HG03354 (cell line): ENCODE measurements at regions not wholly inside any gene's neighbourhood (a gene's known extent, or its start where the extent isn't known, plus 50 kb on each side); places are given as distances from the start of the nearest gene placed in this dataset.

ENCODE experiments used
- ATAC-seq: cut with Tn5 transposase; IDR thresholded peaks from one replicate; pipeline ENCODE4 v1.9.1; 2021; ENCODE audit warnings: mild to moderate bottlenecking; ENCODE audit not compliant: unreplicated experiment, poor library complexity, severe bottlenecking

DNA sequence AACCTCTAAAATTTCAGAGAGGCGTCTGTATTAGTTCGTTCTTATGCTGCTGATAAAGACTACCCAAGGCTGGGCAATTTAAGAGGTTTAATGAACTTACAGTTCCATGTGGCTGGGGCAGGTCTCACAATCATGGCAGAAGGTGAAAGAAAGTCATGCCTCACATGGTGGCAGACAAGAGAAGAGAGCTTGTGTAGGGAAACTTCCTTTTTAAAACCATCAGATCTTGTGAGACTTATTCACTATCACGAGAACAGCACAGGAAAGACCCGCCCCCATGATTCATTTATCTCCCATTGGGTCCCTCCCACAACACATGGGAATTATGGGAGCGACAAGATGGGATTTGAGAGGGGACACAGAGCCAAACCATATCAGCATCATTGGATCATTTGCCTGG, 183.2 kb upstream of the SIX2 start:
- no peak for ATAC-seq

DNA sequence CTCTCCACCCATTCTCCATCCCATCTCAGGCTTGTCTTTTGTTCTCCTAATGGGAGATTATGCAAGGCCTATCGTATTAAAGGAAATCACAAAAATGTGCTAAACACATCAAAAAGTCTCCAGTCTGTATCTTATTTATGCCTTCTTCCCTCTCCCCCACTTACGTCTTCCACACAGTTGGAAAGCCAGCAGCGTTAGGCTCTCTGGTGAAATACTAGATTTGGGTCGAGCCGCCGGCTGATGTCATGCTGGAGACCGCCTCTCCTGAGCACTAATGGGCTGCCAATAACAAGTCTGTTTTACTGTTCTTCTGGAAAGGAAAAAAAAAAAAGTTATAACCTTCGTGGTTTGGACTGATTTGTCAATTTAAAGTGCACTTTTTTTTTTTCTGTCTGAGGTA, 182.7 kb upstream of the SIX2 start:
- no peak for ATAC-seq

DNA sequence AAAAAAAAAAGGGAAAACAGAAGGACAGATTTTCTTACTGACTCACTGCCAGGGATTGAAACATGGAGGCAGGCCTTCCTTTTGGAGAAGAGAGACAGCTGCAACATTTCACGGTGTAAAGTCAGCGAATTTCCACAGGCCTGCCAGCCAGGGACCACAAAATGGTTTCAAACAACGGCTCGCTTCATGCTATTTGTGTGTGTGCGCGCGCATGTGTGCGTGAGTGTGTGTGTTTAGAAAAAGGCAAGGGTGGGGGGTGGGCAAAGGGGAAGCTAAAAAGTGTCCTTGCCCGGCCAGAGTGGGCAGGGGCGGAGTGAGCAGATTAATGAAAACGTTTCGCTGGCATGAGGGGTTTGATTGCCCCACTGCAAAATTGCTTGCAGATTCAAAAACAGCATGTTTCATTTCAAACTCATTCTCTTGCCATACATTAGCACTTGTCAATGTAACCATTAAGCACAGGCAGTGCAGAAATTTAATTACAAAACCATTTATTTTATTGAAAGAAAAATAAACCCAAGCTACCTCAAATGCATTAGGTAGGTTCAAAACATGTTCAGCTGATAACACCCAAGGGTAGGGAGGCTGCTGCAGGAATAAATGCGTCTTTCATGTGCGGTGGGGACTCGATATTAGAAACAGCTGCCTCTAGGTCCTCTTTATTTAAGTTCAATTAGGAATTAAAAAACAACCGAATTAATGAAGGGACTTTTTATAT, 182.1 kb upstream of the SIX2 start:
- ATAC-seq: no peak

DNA sequence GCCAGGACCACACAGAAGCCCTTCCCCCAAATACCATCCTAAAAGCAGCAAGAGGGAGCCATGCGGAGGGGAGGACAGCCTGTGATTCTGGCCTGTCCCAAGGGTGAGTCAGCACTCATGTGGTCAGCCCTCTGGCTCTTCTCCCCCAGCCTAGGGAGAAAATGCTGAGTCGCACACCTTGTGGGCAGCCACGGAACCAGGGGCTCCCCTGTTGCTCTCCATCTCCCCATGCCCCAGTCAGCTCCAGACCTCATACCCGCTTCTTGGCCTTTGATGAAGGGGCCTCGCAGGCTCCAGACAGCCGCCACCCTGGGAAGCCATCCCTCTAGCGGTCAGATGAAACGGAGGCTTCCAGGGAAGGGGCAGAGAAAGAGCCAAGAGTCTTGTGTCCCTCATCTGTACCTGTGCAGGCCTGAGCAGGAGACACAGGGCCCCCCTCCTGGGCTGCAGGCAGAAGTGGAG, 181.3 kb upstream of the SIX2 start:
- no peak for ATAC-seq

DNA sequence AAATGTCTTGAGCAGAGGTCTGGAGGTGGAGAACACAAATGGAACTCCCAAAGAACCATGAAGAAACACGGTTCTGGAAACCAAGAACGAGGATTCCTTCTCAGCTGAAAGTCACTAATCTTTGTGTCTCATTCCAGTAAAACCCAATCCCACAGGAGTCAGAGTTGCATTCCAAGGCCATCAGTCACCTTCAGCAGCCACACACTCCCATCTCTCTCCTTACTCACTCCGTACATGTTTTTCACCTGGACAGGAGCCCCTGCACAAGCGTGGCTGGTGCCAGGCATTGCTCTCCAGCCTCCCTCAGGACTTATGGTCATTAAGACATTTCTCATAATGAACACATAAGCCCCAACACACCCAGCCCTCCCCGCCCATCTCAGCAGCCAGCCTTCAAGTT, 175.4 kb upstream of the SIX2 start:
- ATAC-seq: no peak

DNA sequence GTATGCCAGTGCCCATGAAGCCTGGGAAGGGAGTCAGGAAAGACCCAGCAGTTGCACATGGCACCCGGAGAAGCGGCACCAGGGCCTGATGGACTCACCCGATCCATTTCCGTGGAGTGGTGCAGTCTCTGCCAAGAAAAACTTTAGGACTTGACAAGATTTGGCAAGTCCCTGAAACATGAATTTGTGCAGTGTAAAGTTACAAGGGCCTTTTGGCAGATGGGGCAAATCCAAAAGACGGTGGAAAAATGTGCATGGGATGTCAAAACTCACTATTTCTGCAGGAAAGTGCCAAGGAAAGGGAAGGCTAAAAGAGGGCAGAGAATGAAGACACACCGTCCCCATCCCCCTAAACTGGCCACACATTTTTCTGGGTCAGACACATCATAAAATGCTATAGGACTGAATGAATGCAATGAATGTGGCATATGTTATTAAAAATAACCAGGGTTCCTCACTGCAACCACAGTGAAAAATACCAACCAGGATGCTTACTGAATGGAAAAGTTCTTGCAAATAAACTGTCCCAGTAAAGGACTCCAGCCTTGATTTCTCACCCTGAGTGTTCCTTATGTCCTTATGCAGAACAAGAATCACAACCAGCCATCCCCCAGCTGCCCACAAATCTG, 173.5 kb upstream of the SIX2 start:
- ATAC-seq: no peak

DNA sequence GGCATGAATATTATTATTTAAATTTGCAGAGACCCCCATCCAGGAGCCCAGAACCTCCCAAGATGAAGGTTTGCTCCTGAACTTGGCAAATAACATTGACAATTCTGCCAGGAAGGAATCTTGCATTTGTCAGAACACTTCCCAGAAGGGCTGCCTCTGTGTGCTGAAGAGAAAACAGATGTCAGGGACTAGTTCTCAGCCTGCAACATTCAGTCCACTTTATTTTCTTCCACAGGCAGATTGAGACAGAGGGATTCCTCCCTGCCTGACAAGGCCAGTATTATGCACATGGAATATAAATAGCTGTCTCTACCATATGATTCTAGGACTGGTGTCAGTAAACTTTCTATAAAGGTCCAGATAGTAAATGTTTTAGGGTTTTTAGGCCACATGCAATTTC, 171.5 kb upstream of the SIX2 start:
- no peak for ATAC-seq

DNA sequence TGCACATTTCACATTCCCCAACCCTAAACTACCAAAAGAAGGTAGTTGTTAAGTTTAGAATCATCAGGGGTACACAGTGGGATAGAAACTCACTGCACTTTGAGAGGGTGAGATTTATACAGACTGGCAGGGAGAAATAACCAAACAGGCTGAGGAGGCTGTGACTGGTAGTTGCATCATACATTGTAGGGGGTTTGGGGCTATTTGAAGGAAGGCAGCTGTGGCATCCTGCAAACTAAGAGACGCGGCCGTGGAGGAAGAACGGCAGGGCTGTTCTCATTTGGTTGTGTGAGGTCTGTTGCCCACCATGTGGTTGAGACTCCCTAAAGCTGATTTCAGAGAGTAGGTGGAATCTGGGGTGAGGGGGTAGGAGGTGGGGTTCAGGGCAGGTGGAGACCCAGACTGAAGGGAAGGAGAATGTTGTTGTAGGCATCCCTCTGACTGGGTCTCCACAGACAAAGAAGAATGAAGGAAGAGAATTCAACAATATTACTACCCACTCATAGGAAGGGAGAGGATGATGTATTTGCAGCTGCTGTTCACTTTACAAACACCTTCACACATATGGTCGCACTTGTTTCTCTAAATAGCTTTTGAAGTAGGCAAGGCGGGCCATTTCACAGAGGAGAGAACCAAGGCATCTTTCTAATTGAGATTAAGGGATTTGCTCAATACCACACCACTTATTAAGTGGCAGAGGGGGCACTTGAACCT, 170.9 kb upstream of the SIX2 start:
- ATAC-seq: no peak

DNA sequence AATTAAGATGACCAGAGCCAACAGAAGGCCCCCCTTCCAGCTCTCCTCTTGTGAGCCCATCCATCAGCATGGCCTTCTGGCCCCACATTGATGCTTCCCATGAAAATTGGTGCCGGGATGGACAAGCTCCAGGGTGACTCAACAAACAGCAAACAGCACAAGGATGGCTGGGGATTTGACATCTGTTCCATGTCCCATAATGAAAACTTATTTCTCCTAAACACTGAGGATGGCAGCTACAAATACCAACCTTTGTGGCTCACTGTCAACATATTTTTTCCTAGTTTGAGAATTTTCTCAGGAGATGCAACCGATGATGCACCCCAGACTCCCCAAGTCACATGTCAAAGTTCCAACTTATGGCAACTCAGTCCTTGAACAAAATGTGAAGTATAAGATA, 169.6 kb upstream of the SIX2 start:
- ATAC-seq: no peak

DNA sequence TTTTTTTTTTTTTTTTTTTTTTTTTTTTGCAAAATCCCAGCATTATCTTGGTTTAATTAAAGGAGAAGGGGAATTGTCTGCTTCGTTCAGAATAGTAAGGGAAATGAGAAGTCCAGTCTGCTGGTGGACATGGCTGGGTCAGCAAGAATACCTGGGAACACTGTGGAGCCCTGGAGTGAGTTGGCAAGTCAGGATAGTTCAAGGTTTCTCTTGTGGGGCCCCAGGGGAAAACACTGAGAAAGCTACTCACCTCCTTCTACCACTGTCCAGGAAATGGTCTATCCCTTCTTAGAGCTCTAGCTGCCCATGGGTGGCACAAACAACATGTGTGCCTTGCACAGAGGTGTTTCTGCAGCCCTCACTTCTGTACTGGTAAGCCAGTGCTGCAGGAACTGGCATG, 169.1 kb upstream of the SIX2 start:
- ATAC-seq: no peak

DNA sequence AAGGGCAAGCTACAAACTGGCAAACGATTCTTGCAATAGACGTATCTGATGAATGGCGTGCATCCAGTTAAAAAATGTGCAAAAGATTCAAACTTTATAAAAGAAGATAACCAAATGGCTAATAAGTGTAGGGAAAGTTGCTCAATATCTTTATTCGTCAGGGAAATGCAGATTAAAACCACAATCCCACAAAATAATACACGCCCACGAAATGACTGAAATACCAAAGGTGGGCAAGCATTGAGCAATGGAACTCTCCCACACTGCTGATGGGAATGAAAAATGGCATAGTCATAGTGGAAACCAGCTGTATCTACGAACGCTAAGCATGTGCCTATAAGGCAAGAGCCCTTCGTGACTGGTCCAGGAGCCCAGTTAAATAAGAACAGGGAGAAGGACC, 168.6 kb upstream of the SIX2 start:
- ATAC-seq: no peak

DNA sequence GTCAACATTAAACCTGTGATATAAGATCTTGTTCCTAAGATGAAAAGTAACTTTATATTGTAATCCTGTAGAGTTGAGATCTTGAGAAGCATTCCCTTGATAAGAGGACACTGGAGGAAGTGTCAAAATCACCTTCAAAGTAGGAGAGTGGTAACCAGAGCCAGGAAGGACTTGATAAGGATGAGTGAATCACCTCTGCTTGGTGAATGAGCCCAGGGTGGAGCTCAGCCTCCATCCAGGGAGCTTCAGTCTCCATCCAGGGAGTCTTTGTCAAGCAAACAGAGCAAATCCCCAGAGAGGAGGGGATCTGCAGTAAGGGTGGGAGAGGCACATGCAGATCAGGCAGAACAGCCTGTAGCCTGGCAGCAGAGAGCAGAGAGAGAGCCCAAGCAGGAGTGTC, 167.1 kb upstream of the SIX2 start:
- ATAC-seq: no peak

DNA sequence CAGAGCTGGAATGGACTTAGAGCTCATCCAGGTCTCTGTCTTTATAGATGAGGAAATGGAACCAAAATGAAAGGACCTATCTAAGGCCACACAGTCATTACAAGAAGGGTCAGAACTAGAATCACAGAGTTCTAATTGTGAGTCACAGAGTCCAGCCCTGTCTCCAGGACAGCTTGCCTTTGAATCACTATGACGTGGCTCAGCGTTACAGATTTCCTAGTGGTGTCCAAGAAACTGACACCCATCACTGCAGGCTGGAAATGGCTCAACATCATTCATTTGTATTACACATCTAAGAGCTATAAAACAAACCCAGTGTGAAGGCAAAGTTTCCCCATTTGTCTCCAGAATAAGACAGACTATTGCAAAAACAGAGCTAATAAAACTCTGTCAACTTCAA, 164.3 kb upstream of the SIX2 start:
- ATAC-seq: no peak

DNA sequence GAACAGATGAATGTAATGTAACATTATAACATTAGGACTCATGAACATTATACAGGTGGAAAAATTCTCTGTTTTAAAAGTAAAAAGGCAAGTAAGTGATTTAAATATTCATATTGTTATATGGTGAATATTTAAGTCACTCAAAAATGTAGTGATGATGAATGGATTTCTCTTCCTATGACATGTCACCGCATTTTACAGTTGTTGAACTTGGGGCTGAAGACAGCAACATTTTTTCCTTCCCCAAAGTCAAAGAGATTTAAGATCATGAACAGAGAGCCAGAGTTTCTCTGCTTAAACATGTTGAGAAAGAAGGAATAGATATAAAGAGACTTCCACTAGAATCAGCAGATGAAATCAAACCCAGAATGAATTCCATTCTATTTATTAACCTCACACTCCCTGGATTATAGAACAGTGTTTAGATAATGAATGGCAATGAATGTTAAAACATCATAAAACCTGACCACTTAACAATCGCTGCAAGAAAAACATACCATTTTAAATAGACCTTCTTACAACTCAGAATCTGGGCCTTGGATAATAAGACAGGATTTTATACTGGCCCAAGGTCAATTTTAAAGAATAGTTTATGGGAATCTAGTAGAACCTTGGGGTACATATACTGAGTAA, 163.6 kb upstream of the SIX2 start:
- no peak for ATAC-seq

DNA sequence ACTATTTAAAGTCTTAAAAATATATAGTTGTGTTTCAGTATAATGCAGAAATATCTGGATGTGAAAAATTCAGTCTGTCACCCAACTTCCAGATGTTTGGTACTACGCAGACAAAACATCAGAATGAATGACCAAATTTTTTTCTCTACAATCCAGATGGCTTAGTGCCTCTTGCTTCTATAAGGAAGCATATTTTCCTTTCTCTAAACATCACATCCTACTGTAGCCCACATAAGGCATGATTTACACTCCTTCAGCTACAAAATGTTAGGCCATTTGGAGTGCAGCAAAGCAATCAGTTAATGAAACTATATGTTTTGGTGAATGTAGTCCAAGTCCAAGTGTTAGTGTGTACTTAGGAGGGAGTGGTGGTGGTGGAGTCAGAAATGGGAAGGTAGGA, 162.9 kb upstream of the SIX2 start:
- no peak for ATAC-seq

DNA sequence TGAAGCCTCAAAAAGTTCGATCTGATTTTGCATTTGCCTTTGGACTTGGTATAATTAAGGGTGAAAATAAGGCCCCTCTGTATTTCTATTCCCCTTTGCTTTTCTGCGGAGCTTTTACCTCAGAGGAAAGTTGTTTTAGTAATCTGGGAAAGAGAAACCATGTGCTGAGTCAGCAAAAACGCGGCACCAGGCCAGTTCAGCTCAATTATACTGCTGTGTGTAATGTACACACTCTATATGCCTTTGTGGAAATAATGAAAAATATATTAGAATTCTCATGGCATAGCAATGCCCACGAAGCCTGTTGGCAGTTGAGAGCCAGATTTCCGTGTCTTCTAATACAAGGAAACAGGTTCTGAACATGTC, 161.9 kb upstream of the SIX2 start:
- no peak for ATAC-seq

DNA sequence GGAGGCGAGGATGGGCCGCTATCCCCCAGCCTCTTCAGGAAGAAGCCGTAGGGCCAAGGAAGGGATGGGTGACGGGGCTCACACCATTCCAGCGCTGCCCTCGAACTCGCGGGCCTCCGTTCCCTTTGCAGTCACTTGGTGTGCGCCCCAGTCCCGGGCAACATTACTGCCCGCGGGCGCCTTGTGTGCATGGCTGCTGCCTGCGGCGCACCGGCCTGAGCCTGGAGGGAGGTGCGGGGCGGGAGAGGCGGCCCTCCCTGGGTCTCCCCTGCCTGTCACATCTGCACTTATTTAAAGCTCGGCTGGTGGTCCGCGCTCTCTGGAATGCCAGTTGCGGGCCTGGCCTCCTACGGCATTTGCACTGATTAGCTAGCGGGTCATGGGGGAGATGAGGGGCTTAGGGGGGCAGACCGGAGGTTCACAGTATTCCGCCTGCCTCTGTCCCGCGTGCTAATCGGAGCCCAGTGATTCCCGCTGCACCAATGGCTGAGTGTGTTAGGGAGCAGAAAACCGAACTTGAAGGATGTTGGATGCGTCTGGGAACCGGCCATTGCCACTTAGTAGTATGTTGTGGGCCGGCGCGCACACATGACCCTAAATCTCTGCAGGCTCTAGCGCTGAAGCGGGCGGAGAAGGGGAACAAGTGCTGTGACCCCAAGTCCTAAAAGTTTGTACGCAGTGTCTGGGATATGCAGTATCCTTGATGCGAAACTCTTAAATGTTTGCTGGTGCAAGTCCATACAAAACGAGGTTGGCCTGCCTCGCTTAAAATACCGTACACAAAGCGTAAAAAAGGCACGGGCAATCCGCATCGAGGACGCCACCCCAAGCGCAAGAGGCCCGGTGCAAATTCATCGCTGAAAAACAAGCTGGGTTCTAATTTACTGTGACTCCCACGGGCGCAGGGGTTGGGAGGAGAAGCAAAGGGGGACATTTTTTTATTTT, 161.2 kb upstream of the SIX2 start:
- no peak for ATAC-seq

DNA sequence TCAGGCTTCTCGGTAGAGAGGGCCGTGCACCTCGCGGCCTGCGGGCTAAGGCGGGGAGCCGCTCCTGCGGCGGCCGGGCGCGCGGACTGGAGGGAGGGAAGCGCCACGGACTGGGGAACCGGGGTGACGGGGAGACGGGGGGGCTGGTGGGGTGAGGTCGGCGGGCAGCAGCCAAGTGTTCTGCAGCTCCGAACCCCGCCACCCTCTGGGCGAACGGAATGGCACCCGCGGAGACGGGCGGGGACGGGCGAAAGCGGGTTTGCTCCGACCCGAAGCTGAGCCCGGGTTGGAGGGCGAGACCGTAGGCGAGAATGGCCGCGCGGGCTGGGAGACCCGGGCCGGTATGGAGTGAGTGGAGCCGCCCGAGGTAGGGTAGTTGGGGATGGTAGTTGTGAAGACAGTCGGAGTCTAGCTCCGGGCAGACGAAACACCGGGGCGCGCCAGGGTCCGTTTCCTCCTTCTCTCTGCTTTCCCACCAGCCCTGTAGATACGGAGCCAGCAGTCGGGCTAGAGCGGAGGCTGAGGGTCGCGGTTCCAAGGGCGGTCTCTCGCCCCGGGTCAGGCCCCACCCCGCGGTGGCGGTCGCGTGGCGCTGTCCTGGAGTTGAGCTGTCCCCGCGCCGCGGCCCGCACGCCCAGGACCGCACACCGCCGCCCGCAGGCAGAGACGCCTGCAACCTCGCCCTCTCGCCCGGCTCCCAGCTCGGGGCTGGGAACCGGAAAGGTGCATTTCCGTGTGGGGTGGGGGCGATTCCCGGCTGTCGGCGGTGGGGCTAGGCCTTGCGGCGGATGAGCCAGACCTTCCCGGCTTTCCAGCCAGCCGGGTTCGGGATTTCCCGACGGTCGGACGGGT, 160.3 kb upstream of the SIX2 start:
- no peak for ATAC-seq
